NT2/D1 (cell line): ENCODE measurements at regions not wholly inside any gene's neighbourhood (a gene's known extent, or its start where the extent isn't known, plus 50 kb on each side); places are given as distances from the start of the nearest gene placed in this dataset.

Experiments
- YY1 ChIP-seq: IDR thresholded peaks from 2 replicates; pipeline ENCODE4 v1.6.1; 2011; ENCODE audit not compliant: insufficient read length, insufficient read depth
- ZNF274 ChIP-seq: IDR thresholded peaks from 2 replicates; pipeline ENCODE4 v1.6.1; 2011; ENCODE audit warnings: mild to moderate bottlenecking, low read depth, low read length

DNA sequence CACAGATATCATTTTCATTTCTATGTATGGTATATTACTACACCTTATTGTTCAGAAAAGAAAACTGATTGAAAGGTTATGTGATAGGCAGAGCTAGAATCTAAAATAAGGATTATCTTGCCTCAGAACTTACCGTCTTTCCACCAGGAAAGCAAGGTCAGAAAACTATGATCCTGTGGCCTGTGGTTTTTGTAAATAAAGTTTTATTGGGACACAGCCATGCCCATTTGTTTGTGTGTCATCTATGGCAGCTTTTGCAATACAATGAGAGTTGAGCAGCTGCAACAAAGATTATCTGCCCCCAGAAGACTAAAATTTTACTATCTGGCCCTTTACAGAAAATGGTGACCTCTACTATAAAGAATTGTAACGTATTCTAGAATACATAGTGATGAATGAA, 314.7 kb upstream of the SLCO3A1 start:
- TF ChIP-seq ZNF274 (no peak), YY1 (no peak)
